Stomach (tissue), 8 donors: ENCODE measurements at regions not wholly inside any gene's neighbourhood (a gene's known extent, or its start where the extent isn't known, plus 50 kb on each side); places are given as distances from the start of the nearest gene placed in this dataset.

Experiments used
- DNase-seq, 2 donors: peaks; one replicate each; pipeline versions ENCODE4 v3.0.0 to v3.0.0-alpha.2; 2013 to 2019
- H3K27ac ChIP-seq, 5 donors: fragments of 200-600 bp in 4 of 5; sonication (generic) in 4 of 5; one replicate each; pipeline ENCODE4 v1.5.1; 2013 to 2019; ENCODE audit warnings: mild to moderate bottlenecking in 1 of 5, moderate library complexity in 1 of 5
- H3K27me3 ChIP-seq, 3 donors: fragments of 200-600 bp; sonication (generic); one replicate each; pipeline ENCODE4 v1.5.1; 2017 to 2019; ENCODE audit warnings: mixed run types in 1 of 3
- H3K36me3 ChIP-seq, 4 donors: fragments of 200-600 bp; sonication (generic); 1 replicate in 3 of 4; 2 replicates in 1 of 4; pipeline ENCODE4 v1.5.1; 2016 to 2019
- H3K4me1 ChIP-seq, 4 donors: fragments of 200-600 bp; sonication (generic); one replicate each; pipeline ENCODE4 v1.5.1; 2016 to 2019
- H3K4me3 ChIP-seq, 4 donors: fragments of 200-600 bp; sonication (generic) in 3 of 4; one replicate each; pipeline ENCODE4 v1.5.1; 2016 to 2019; ENCODE audit warnings: mild to moderate bottlenecking in 1 of 4
- H3K9me3 ChIP-seq, 4 donors: fragments of 200-600 bp; sonication (generic); one replicate each; pipeline ENCODE4 v1.5.1; 2016 to 2019
- CTCF ChIP-seq, 7 experiments: fragments of 450-650 bp in 4 of 7; fragments of 200-600 bp in 3 of 7; sonication (generic) in 3 of 7; IDR thresholded peaks; one replicate each; pipeline ENCODE4 v1.5.1; 2016 to 2019; ENCODE audit warnings: antibody characterized with exemption in 7 of 7, control low read depth in 2 of 7, mild to moderate bottlenecking in 1 of 7
- EP300 ChIP-seq: sonication (generic); formaldehyde crosslinking; IDR thresholded peaks from one replicate; pipeline ENCODE4 v1.6.1; 2017; ENCODE audit warnings: antibody characterized with exemption
- POLR2A ChIP-seq, 4 donors: fragments of 450-650 bp; IDR thresholded peaks; one replicate each; pipeline ENCODE4 v1.6.1; 2016; ENCODE audit warnings: antibody characterized with exemption in 4 of 4, control low read depth in 2 of 4, mild to moderate bottlenecking in 1 of 4, moderate library complexity in 1 of 4
- POLR2AphosphoS5 ChIP-seq, 3 donors: sonication (generic); formaldehyde crosslinking; IDR thresholded peaks; one replicate each; pipeline ENCODE4 v1.6.1; 2016; ENCODE audit warnings: antibody characterized with exemption in 3 of 3
- WGBS, 5 donors: extraction: QIAGEN DNeasy Blood & Tissue Kit in 3 of 5; methylation state at CpG; one replicate each; pipeline versions ENCODE4 v1.1.5 to v1.1.7; 2013 to 2018; 5-methylcytosine and 5-hydroxymethylcytosine counted together
- intact Hi-C: fragments of 100-400 bp; cut with DNase I; formaldehyde crosslinking; loops from one replicate; pipeline ENCODE4 v1.15.1; 2023; ENCODE audit warnings: low total_unique reads
- donor health status: healthy with polysubstance abuse.
- donor health status: Bipolar disorder and iron deficiency.
- donor health status: healthy.

- no peaks in the 10 kb centered on the region for H3K9me3 ChIP-seq
- no peaks in the 10 kb centered on the region for H3K36me3 ChIP-seq
- intact Hi-C loops: no loop called here
- peak overlapping the region in 2 of 5 donors; percentile 55 to 66 for H3K27ac ChIP-seq
- H3K4me1 ChIP-seq: peaks cover 0 to 9% (median under 1%) of the 10 kb centered on the region in 4 donors
- 75 to 86% (median 83%) methylated on average over 13 of the region's 13 CpGs for WGBS, 5 donors
- no peak overlapping the region for H3K4me3 ChIP-seq
- TF ChIP-seq CTCF (IDR thresholded peaks at IDR 0.05): no peak
- no peak for TF ChIP-seq EP300
- peak in 1 of 2 donors; percentile 31 for DNase-seq
- no peaks in the 10 kb centered on the region for H3K27me3 ChIP-seq
These were observed 65.5 kb upstream of the SLC45A1 start for GRCh38 chr1:8252266-8252951.

DNA sequence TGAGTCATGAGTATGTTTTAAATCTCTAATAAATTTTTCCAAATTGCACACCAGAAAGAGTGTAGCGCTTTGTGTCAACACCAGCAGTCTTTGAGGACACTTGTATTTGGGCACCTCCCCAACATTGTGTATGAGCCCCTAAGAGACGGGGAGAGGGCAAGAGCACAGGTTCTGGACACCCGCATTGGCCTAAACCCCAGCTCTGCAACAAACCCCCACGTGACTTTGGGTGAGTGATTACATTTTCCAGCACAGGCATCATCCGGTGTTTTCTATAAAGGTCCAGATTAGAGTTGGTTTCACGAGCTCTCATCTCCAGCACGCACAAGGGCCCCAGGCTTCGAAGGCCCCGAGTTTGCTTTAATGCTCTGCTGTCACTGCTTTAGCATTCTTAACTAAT is 66.3 kb upstream of the SLC45A1 start:
- peaks cover 0 to 7% (median 0%) of the 10 kb centered on the region in 4 donors for H3K4me1 ChIP-seq
- no peaks in the 10 kb centered on the region for H3K36me3 ChIP-seq
- intact Hi-C loops: no loop called here
- no peaks in the 10 kb centered on the region for H3K9me3 ChIP-seq
- no peak for TF ChIP-seq POLR2A (IDR thresholded peaks at IDR 0.05)
- TF ChIP-seq POLR2AphosphoS5 (IDR thresholded peaks at IDR 0.05): peak in 1 of 3 donors; percentile 34
- 73 to 93% (median 89%) methylated on average over 9 of the region's 9 CpGs for WGBS, 5 donors
- peak overlapping the region in 2 of 5 donors; percentile 55 to 66 for H3K27ac ChIP-seq
- no peak for DNase-seq
- no peaks in the 10 kb centered on the region for H3K27me3 ChIP-seq
- H3K4me3 ChIP-seq: no peak overlapping the region

GRCh38 chr1:8249838-8250237 is 68.1 kb upstream of the SLC45A1 start:
- no peak for TF ChIP-seq CTCF (IDR thresholded peaks at IDR 0.05)
- no peak for TF ChIP-seq POLR2AphosphoS5 (IDR thresholded peaks at IDR 0.05)
- TF ChIP-seq EP300: no peak
- TF ChIP-seq POLR2A (IDR thresholded peaks at IDR 0.05): no peak
- no peaks in the 10 kb centered on the region for H3K36me3 ChIP-seq
- intact Hi-C loops: no loop called here
- H3K4me1 ChIP-seq: peaks cover 0 to 7% (median 0%) of the 10 kb centered on the region in 4 donors
- DNase-seq: no peak
- no peaks in the 10 kb centered on the region for H3K27me3 ChIP-seq
- WGBS, 5 donors: 44 to 65% (median 64%) methylated on average over 4 of the region's 4 CpGs
- no peak overlapping the region for H3K27ac ChIP-seq
- no peak overlapping the region for H3K4me3 ChIP-seq
- no peaks in the 10 kb centered on the region for H3K9me3 ChIP-seq

- Histone ChIP-seq H3K27me3 (no peaks in the 10 kb centered on the region), H3K27ac (no peak overlapping the region), H3K9me3 (no peaks in the 10 kb centered on the region), H3K4me1 (peaks cover 0 to 7% (median 0%) of the 10 kb centered on the region in 4 donors), H3K4me3 (no peak overlapping the region), H3K36me3 (no peaks in the 10 kb centered on the region)
- intact Hi-C loops: no loop called here
- no peak for TF ChIP-seq POLR2A (IDR thresholded peaks at IDR 0.05)
- TF ChIP-seq CTCF (IDR thresholded peaks at IDR 0.05): no peak
- TF ChIP-seq POLR2AphosphoS5 (IDR thresholded peaks at IDR 0.05): no peak
- no peak for TF ChIP-seq EP300
- WGBS, 5 donors: 85 to 94% (median 91%) methylated on average over 10 of the region's 10 CpGs
- DNase-seq: no peak
These were observed 70.0 kb upstream of the SLC45A1 start for GRCh38 chr1:8247811-8248436.

DNA sequence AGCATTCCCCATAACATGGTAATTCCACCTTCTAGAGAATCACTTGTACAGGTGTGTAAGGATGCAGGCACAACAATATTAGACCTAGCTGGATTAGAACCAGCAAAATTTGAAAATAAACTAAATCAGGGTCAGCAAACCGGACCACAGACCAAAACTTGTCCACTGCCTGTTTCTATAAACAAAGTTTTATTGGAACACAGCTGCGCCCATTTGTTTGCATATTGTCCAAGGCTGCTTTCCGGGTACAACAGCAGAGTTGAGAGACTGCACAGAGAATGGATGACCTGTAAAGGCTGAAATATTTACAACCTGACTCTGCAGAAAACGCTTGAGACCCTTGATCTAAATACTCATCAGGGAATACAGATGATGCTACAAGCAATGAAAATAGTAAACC is 73.6 kb upstream of the SLC45A1 start:
- Histone ChIP-seq H3K36me3 (no peaks in the 10 kb centered on the region), H3K4me3 (no peak overlapping the region), H3K4me1 (peaks cover 1 to 10% (median 5%) of the 10 kb centered on the region in 4 donors), H3K27me3 (no peaks in the 10 kb centered on the region), H3K27ac (no peak overlapping the region), H3K9me3 (no peaks in the 10 kb centered on the region)
- 72 to 86% (median 78%) methylated on average over 4 of the region's 4 CpGs for WGBS, 5 donors
- no peak for DNase-seq
- intact Hi-C loops: no loop called here
- TF ChIP-seq EP300 (no peak), POLR2AphosphoS5 (IDR thresholded peaks at IDR 0.05) (no peak)
